Endodermal cell (in vitro differentiated cells): ENCODE measurements at regions not wholly inside any gene's neighbourhood (a gene's known extent, or its start where the extent isn't known, plus 50 kb on each side); places are given as distances from the start of the nearest gene placed in this dataset.

Experiments used
- DNase-seq: peaks from one replicate; pipeline ENCODE4 v3.0.0-alpha.2; 2017
- H3K27ac ChIP-seq: 2 replicates; pipeline ENCODE4 v1.5.1; 2013; ENCODE audit warnings: mild to moderate bottlenecking, low read depth, low read length, moderate library complexity
- H3K27me3 ChIP-seq: 2 replicates; pipeline ENCODE4 v1.6.1; 2013; ENCODE audit warnings: mild to moderate bottlenecking, low read length, moderate library complexity; ENCODE audit not compliant: insufficient read depth, control insufficient read depth, poor library complexity, severe bottlenecking
- H3K36me3 ChIP-seq: 2 replicates; pipeline ENCODE4 v1.7.0; 2013; ENCODE audit warnings: mild to moderate bottlenecking, low read length, moderate library complexity; ENCODE audit not compliant: control insufficient read depth, insufficient read depth
- H3K4me1 ChIP-seq: one replicate; pipeline ENCODE4 v1.7.0; 2013; ENCODE audit warnings: low read length; ENCODE audit not compliant: control insufficient read depth, insufficient read depth
- H3K4me3 ChIP-seq: 2 replicates; pipeline ENCODE4 v1.5.1; 2013; ENCODE audit warnings: mild to moderate bottlenecking, low read length, moderate library complexity
- H3K9ac ChIP-seq: 2 replicates; pipeline ENCODE4 v1.6.1; 2013; ENCODE audit warnings: mild to moderate bottlenecking, low read length, moderate library complexity; ENCODE audit not compliant: poor library complexity, severe bottlenecking; ENCODE audit errors: extremely low read depth
- H3K9me3 ChIP-seq: 2 replicates; pipeline ENCODE4 v1.6.1; 2013; ENCODE audit warnings: mild to moderate bottlenecking, low read length, moderate library complexity; ENCODE audit not compliant: control insufficient read depth
- H3K27ac Mint-ChIP-seq: 2 replicates; pipeline ENCODE4 v1.8.0; 2020; ENCODE audit warnings: mixed read lengths
- H3K27me3 Mint-ChIP-seq: 2 replicates; pipeline ENCODE4 v1.8.0; 2021; ENCODE audit warnings: mild to moderate bottlenecking, mixed read lengths; ENCODE audit not compliant: insufficient read depth
- H3K36me3 Mint-ChIP-seq: 2 replicates; pipeline ENCODE4 v1.8.0; 2020; ENCODE audit warnings: low read depth, mixed read lengths
- H3K4me1 Mint-ChIP-seq: 2 replicates; pipeline ENCODE4 v1.8.0; 2020; ENCODE audit warnings: mixed read lengths
- H3K4me3 Mint-ChIP-seq: 2 replicates; pipeline ENCODE4 v1.8.0; 2020; ENCODE audit warnings: mild to moderate bottlenecking, moderate library complexity, mixed read lengths
- H3K9me3 Mint-ChIP-seq: 2 replicates; pipeline ENCODE4 v1.8.0; 2020; ENCODE audit warnings: mild to moderate bottlenecking, mixed read lengths
- CTCF ChIP-seq: fragments of 200-600 bp; sonication (generic); conservative IDR thresholded peaks from 2 replicates; pipeline ENCODE4 v1.5.0; 2021; ENCODE audit warnings: antibody characterized with exemption, mild to moderate bottlenecking
- WGBS, 2 experiments: methylation state at CpG; one replicate each; pipeline versions ENCODE4 v1.1.5 to v1.1.7; 2013; ENCODE audit warnings: missing lambda C conversion rate in 2 of 2, mixed read lengths in 1 of 2; ENCODE audit not compliant: insufficient coverage in 1 of 2, insufficient read length in 1 of 2; 5-methylcytosine and 5-hydroxymethylcytosine counted together

GRCh38 chr6:54698974-54699373 lies 147.6 kb upstream of the FAM83B start:
- H3K4me1 ChIP-seq = no peaks in the 10 kb centered on the region
- TF ChIP-seq CTCF = no peak
- H3K27ac Mint-ChIP-seq = no peak overlapping the region

GRCh38 chr6:54700158-54700557 lies 146.4 kb upstream of the FAM83B start:
- Histone ChIP-seq H3K27ac (no peak overlapping the region), H3K9ac (no peak overlapping the region), H3K4me1 (no peaks in the 10 kb centered on the region), H3K27me3 (no peaks in the 10 kb centered on the region), H3K9me3 (no peaks in the 10 kb centered on the region), H3K36me3 (no peaks in the 10 kb centered on the region), H3K4me3 (no peak overlapping the region)
- no peak for TF ChIP-seq CTCF
- H3K27me3 Mint-ChIP-seq = peaks cover 3% of the 10 kb centered on the region
- DNase-seq = no peak
- H3K4me3 Mint-ChIP-seq = no peak overlapping the region
- H3K27ac Mint-ChIP-seq = no peak overlapping the region
- H3K9me3 Mint-ChIP-seq = no peaks in the 10 kb centered on the region
- no peaks in the 10 kb centered on the region for H3K4me1 Mint-ChIP-seq
- H3K36me3 Mint-ChIP-seq = no peaks in the 10 kb centered on the region
- 80 to 94% methylated on average over 1 of the region's 2 CpGs for WGBS, 2 experiments

More at GRCh38 chr6:54698974-54699373, 147.6 kb upstream of the FAM83B start:
- DNase-seq = no peak
- 60% methylated on average over 3 of the region's 3 CpGs; no CpG with 5 or more reads in 1 of the 2 experiments for WGBS, 2 experiments
- H3K9me3 Mint-ChIP-seq = no peaks in the 10 kb centered on the region
- no peaks in the 10 kb centered on the region for H3K9me3 ChIP-seq
- no peaks in the 10 kb centered on the region for H3K27me3 ChIP-seq
- no peak overlapping the region for H3K4me3 Mint-ChIP-seq
- no peak overlapping the region for H3K27ac ChIP-seq
- no peak overlapping the region for H3K9ac ChIP-seq
- no peaks in the 10 kb centered on the region for H3K4me1 Mint-ChIP-seq
- H3K4me3 ChIP-seq = no peak overlapping the region
- peaks cover 5% of the 10 kb centered on the region for H3K27me3 Mint-ChIP-seq
- H3K36me3 ChIP-seq = no peaks in the 10 kb centered on the region
- H3K36me3 Mint-ChIP-seq = no peaks in the 10 kb centered on the region

- Mint-ChIP-seq H3K4me1 (peaks cover 3% of the 10 kb centered on the region), H3K27ac (no peak overlapping the region), H3K36me3 (no peaks in the 10 kb centered on the region), H3K9me3 (no peaks in the 10 kb centered on the region), H3K27me3 (no peaks in the 10 kb centered on the region), H3K4me3 (no peak overlapping the region)
- H3K4me1 ChIP-seq = no peaks in the 10 kb centered on the region
- no peak for TF ChIP-seq CTCF
- no peak for DNase-seq
- H3K27me3 ChIP-seq = no peaks in the 10 kb centered on the region
- no peak overlapping the region for H3K27ac ChIP-seq
- no peak overlapping the region for H3K9ac ChIP-seq
- H3K36me3 ChIP-seq = no peaks in the 10 kb centered on the region
- 80 to 100% methylated on average over 2 to 3 of the region's 3 CpGs for WGBS, 2 experiments
- H3K9me3 ChIP-seq = no peaks in the 10 kb centered on the region
- no peak overlapping the region for H3K4me3 ChIP-seq
Measured at GRCh38 chr6:54702772-54703171, 143.8 kb upstream of the FAM83B start.
